M059J (cell line): ENCODE measurements at regions not wholly inside any gene's neighbourhood (a gene's known extent, or its start where the extent isn't known, plus 50 kb on each side); places are given as distances from the start of the nearest gene placed in this dataset.

ENCODE experiments used
- DNase-seq: peaks from one replicate; pipeline ENCODE4 v3.0.0-alpha.2; 2012; ENCODE audit warnings: low read depth

DNA sequence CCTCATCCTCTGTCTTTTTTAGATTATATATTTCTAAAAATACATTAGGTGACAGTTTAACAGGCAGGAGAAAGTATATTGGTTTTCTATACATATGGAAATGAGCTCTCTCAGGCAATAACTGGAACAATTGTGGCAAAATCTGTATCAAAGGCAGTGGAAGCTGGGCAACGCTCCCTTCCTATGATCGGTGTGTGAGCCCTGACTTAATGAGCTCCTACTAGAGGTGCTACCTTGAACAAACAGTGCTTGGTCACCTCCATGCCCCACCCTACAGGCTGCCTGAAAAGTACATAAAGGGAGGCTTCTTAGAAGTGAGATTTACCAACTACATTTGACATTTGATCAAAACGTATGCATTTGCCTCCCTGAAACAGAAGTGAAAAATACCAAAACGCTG, 185.3 kb downstream of the EFNB2 start:
- DNase-seq = no peak

DNA sequence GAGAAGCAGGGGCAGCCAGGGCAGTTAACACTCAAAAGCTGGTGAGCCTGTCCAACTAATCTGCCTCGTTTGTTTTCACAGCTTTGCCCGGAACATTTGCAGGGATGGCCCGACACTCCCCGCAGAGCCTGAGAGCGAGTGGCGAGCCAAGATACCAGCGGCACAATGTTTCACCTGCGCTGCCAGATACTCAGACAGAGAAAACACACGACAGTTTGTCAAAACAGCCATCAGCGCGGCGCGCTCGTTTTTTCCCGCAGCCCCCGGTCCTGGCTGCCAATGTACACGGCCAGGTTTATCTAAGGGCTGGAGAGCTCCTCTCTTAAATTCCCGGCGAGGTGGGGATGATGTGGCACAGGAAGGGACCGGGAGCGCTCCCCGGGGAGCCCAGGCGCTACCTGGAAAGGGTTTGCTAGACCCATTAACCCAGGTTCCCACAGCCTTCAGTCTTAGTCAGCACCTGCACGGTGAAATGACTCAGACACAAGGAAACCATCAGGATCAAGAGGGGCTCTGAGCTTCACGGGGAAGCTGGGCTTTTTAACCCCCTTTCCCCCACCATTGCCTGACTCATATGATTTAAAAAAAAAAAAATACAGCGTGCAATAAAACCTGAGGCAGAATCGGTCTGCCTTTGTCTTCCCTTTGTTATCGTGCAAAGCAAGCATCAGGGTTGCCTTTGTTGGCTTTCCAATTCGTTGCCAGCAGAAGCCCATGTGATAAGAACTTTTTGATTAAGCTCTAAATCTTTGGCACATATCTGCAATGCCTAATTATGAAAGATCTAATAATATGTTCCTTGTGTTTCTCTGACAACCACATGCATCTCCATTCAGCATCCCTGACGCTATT, 186.2 kb downstream of the EFNB2 start:
- peak; percentile 69 for DNase-seq

DNA sequence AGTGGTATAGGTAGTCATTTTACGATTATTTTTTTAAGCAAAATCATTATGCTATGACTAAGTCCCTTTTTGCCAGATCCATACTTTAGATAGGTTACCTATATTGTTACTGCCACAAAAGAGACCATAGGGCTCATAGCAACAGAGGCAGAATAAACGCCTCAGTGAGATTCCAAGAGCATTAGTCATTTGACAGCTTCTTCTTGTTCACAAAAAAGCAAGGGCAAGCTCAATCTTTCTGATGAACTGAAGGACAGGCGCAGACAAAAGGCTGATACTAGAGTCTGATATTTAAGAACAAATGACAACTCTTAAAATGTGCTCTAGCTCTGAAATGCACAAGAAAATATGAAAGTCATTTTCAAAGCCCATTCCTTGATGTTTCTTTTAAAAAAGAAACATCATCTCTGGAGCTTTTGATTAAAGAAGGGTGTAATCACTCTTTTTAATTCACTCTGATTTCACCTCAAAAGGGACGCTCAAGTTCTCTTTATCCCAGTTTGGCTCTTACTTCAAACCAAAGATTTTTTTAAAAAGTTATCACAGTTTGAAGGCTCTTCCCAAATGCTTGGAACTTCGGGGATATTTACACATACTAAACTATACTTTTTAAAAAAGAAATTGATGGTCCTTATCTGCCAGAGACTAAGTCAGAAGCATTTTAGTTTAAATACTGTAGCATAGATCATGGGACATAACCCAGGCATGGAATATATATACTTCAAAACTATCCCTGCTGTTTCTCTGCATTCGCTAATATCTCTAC, 187.2 kb downstream of the EFNB2 start:
- peak; percentile 73 for DNase-seq

DNA sequence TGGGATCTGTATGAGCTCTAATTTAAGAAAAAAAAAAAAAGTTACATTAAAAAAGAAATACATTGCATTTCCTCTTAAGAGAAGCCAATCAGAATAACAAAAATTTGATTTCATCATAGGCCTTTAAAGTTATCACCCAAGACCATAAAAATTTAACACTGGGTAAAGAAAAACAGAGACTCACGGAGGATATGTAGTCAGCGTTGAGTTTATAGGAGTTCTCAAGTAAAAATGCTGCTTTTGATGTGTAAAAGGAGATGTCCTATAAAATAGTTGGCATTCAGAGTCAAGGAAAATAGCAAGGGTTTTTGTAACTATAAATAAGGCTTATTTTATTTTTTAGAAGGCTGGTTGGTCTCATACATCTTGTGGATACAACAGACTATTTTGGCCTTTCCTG, 191.1 kb downstream of the EFNB2 start:
- DNase-seq = no peak

DNA sequence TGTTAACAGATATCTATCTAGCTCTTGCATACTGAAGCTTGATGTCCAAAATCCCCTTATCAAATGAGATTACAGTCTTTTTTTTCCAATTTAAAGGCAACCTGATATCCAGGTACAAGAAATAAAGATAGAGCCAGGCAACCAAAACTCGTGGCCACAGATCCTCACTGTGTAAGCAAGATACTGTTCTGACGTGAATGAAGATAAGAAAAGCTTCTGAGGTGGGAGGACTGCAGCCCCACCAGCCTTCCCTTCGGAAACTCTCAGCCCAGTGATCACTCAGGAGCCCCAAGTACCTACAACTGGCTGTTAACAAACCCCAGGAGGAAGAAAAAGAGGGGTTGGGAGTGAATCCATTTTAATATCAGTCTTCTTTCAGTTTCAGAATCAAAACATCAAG, 191.6 kb downstream of the EFNB2 start:
- DNase-seq = no peak

DNA sequence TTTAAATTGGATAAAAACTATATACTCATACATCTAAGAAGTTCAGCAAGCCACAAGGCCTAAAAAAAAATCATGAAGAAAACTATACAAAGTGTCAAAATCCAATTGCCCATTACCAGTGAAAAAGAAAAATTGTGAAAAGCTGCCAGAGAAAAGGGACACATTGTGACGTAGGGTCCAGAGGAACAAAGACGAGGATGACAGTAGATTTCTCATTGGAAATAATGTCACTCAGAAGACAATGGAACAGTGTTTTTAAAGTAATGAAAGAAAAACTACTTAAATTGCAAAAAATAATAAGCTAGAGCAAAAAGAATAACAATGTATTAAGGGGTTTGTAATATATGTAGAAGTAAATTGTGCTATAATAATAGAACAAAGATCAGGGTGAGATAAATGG, 195.2 kb downstream of the EFNB2 start:
- no peak for DNase-seq

DNA sequence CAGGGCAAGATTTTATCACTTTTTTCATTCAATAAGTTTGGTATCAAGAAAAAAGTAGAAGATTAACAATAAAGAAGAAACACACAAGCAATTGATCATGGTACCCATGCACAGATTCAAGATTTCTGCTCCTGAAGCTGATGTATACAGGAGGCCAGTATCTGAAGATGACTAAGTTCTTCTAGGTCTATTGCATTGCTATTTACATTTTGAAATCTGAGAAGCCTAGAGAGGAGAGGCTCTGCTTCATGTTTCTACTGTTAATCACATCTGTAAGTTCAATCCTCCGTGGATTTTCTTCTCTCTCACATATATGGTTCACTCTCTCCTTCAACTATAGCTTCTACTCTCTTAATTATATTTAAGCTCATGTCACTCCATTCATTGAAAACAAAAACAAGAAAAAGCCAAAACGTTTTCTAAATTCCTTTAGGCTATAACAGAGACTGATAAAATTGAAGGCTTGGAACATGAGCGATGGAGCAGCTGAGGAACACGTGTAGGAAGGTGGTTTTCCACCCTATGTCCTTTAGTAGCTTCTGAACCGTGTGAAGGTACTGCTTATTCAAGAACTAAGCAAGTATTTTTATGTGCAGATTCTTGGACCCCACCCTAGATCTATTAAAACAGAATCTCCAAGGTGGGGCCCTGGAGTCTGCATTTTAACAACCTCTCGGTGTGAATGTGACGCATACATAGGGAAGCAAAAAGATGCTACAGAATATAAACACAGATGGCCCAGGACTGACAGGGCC, 198.2 kb downstream of the EFNB2 start:
- no peak for DNase-seq

DNA sequence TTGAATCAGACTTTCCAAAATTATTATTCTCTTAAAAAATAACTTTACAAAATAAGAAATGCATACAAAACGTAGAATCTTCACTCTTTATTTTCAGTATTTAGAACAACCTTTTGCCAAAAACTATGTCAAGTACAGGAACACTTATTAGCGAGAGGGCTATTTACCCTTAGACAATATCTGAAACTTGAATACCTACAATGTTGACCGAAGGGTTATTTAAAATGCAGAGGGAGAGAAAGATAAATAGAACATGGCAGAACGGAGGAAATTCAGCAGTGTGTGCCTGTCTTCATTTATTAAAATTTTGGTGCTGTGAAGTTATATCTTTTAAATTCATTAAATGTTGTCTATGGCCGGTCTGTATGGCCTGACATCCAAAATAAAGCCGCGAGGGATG, 198.8 kb downstream of the EFNB2 start:
- DNase-seq = no peak

DNA sequence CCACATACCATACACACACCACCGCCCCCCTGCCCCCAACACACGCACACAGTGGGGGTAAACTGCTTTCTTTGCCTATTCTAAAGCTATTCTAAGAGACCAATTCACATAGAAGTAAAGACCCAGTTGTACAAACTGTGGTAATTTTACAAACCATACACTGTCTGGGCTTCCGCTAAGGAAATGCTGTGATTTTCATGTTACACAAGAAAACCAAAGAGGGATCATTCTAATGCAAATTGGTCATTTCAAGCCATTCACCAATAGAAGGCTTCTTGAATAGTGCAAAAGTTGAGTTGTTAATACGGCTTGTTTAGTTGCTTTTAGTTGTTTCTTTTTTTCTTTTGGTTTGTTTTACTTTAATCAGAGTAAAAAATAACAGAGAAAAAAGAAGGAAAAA, 202.8 kb downstream of the EFNB2 start:
- DNase-seq = no peak

DNA sequence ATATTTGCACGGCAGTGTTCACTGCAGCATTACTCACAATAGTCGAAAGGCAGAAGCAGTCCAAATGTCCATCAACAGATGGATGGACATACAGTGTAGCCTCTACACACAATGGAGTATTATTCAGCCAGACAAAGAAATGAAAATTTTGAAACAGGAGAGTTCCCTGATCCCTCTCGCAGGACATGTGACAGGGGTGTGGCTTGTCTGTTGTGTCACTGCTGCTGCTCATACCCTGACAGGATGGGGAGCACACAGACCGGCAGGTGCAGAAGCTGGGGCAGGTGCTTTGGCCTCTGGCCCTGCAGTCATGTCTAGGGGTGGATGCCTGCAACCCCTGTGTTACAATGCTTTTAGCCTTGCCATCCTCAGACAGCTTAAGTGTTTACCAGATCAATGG, 204.3 kb downstream of the EFNB2 start:
- no peak for DNase-seq

DNA sequence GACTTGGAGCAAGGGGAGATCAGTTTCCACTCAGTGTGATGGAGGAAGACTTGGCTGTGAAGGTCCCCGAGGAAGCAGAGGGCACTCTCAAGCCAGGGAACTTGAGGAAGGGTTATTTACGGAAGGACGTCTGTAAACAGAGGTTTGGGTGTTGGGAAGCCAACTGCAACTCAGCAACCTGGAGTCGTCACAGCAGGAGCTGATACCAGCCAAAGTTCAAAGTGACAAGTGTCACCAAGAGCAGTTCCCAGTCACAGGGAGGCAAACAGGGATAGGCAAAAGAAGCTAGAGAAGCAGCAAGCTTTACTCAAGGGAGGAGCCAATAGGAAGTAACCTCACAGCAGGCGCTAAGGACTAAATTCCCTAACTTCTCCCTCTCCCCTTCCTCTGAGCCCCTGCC, 205.5 kb downstream of the EFNB2 start:
- DNase-seq = no peak

DNA sequence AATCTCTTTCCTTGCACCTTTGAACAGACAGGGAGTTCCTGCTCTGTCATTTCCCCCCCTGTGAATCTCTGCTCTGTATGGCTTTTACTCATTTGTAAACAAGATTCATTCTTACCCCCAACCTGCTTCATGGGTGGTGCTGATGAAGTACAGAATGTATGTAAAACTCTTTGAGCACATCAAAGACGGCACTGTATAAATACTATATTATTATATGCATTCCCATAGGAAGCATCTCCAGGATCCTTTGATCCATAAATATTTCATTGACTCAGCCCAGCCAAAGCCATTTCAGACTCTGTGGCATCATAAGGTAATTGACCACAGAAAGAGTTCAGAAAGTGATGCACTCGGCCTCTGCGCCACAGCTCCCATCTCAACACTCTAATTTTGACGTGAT, 208.7 kb downstream of the EFNB2 start:
- no peak for DNase-seq

DNA sequence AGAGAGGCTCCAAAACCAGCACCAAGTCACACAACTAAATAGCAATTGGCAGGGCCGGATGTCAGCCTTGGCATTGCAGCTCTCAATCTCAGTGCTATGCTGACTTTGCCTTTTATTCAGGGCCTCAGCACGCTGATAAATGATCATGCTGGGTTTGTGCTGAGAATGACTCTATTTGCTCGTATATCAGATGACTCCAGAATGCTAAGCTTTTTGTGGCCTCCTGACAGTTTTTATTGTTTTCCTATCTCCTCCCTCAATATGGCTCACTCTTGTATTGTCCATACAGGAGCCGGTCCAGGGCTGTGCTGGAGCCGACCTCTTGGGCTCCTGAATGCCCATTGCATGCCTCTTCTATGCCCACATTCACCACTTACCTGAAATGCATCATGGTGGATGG, 211.0 kb downstream of the EFNB2 start:
- DNase-seq = no peak

DNA sequence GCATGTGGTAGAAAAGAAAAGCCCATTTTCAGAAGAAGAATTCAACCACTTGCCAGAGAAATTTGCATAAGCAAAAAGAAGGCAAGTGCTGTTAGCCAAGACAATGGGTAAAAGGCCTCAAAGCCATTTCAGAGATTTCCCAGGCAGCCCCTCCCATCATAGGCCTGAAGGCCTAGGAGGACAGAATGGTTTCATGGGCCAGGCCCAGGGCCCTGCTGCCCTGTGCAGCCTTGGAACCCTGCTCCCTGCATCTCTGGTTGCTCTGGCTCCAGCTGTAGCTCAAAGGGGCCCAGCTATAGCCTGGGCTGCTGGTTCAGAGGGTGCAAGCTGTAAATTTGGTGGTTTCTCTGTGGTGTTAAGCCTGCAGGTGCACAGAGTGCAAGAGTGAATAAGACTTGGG, 212.8 kb downstream of the EFNB2 start:
- DNase-seq = no peak

DNA sequence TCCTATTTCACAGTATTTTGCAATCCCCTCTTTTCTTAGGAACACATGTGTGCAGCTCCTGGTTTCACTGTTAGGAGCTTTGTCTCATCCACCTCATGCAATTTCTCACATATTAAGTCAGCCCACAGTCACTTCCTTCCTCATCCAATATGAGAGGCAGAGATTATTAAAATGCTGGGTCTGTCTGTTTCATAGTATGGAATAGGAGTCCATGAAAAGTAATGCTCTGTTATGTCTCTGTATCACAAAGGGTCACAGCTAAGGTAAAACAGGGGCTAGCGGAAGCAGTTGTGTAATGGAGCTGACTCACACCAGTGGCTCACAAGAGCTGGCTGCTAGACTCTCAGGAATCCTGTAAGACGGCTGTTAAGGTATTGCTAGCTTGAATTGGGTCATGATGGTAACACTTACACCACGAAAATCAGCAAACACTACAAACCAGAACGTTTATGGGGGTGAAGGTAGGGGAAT, 216.5 kb downstream of the EFNB2 start:
- peak; percentile 87 for DNase-seq

DNA sequence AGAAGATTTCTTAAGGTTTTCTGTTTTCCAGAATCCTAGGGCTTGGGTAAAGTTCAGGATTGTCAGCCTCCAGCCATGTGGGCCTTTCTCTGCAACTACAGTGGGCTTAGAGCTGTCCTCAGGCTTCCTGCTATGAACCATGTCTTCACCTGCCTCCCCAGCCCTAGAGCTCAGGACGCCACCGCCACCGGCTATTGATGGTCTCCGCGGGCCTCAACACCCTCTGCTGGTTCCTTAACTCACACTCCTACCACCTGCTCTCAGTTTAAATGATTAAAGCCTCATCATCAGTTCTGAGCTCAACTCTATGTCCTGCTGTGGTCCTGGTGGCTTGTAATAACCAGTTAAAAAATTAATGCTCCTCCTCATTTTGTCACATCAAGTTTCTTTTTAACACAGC, 221.0 kb downstream of the EFNB2 start:
- DNase-seq = no peak

DNA sequence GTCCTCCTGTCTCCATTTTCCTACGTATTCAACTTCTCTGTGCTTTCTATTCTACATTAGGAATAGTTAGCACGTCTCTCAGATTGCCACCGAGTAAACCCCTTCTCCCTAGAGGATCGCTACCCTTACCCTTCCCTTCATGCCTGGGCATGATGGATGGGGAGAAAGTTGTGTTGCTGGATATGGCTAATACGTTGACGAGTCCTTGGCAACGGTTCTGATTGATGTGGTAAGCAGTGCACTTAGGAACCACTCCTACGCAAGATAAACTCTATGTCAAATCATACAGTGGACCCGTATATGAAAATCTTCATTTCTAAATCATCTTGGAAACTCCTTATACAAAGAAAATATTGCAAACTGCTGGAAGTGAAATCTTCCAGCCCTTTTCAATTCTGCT, 224.5 kb downstream of the EFNB2 start:
- no peak for DNase-seq

DNA sequence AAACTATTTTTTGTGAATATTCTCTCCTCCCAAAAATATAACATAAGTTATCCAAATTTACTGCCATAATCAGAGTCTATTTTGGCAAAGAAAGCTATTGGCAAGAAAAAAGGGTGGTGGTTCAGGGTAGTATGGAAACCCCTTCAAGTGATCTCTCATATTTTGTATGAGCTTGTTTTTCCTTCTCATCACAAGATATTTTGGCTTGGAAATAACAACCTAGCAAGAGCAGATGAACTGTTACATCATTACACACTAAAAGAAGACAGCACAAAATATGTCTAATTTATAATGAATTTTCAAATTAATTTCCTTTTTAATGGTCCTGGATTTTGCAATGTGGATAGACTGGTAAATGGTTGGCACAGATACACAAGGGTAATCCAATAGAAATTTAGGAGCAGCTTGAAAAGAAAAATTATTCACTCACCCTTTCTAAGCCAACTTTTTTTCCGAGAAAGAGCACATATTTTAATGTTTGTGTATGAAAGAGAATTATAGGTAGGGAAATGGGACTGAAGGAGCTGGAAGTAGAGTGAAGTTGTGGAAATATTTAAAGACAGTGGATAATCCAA, 225.1 kb downstream of the EFNB2 start:
- no peak for DNase-seq

DNA sequence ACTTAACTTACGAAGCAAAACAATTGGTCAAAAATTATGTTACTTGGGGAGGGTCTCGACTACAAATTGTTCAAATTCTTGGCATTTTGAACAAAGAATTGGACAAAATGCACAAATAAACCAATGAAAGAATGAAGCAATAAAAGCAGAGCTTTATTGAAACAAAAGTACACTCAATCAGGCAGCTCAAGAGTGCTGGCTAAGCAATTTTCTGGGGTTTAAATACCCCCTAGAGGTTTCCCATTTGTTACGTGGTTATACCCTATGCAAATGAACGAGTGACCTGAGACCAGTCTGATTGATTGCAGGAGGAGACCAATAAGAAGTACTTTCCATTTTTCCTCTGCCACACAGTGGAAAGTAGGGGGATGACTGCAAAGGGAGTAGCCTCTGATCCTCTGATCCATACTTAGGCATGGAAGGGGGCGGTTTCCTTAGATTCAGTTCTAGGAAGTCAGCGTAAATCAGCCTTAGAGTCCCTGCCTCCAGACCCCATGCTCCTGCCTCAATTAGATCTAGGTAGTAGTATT, 228.6 kb downstream of the EFNB2 start:
- DNase-seq = no peak

DNA sequence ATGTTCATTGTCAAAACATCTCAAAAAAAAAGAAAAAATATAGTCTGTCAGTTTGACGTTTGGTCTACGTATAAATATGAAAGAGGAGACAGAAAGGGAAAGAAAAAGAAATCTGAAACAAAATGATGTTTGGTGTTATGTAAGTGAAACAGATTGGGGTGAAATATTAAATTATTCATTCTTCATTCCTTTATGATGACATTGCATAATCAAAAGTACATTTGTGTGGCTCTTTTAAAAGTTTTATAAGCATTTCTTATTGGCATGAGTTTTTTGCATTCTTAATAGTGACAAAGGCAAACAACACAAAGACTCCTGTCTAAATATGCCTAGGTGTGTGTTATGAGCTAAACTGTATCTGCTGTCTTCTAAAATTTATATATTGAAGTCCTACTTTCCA, 232.6 kb downstream of the EFNB2 start:
- DNase-seq = no peak

DNA sequence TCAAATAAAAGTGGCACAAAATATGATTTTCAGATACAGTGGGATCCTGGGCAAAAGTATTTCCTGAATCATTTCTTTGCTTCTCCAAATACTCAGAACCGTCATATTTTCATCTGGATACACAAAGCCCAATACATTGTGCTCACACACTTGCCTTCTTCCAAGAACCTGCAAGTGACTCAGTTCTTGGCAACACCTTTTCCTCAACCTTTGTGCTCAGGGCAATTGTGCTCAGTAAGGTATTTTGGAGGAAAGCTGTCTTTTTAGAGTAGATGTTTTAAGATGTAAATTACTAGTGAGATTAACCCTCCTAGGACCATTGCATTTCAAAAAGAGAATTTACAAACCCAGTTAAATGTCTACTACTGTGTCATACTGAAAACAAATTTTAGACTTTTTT, 233.5 kb downstream of the EFNB2 start:
- DNase-seq = no peak

DNA sequence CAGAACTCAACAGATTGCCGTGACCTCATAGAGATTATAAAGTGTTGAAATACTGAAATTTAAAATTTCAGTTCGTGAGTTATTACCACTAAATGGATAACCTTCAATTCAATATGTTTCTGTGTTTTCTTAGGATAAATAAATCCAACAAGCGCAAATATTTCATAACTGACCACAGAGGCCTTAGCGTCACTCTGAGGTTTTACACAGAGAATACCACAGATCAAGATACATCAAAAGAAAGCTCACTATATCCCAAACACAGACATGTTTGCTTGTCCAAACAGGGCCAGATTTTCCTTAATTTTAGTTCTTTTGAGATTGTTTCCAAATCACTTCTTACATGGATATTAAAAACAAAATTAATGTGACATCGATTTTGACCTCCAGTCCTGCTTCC, 235.8 kb downstream of the EFNB2 start:
- DNase-seq = no peak
